ENCODE measurements at regions not wholly inside any gene's neighbourhood (a gene's known extent, or its start where the extent isn't known, plus 50 kb on each side); places are given as distances from the start of the nearest gene placed in this dataset.
"Not testable (repeated sequence)": the region's sequence is repeated elsewhere in the genome, so short reads cannot be mapped to it uniquely, and the experiment has no call there.

DNA sequence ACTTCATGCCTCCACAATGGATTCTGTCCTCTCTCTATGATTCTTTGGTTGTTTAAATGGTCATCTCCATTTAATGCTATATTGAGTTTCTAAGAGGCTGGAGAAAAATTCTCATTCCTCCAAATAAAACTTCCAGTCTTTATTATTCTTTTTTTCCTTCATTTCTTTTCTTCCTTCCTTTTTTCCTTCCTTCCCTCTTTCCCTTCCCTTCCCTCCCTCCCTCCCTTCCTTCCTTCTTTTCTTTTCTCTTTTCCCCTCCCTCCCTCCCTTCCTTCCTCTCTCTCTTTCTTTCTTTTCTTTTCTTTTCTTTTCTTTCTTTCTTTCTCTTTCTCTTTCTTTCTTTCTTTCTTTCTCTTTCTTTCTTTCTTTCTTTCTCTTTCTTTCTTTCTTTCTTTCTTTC, 386.1 kb upstream of the PROX1 start:
- not testable (repeated sequence) for DNase-seq

DNA sequence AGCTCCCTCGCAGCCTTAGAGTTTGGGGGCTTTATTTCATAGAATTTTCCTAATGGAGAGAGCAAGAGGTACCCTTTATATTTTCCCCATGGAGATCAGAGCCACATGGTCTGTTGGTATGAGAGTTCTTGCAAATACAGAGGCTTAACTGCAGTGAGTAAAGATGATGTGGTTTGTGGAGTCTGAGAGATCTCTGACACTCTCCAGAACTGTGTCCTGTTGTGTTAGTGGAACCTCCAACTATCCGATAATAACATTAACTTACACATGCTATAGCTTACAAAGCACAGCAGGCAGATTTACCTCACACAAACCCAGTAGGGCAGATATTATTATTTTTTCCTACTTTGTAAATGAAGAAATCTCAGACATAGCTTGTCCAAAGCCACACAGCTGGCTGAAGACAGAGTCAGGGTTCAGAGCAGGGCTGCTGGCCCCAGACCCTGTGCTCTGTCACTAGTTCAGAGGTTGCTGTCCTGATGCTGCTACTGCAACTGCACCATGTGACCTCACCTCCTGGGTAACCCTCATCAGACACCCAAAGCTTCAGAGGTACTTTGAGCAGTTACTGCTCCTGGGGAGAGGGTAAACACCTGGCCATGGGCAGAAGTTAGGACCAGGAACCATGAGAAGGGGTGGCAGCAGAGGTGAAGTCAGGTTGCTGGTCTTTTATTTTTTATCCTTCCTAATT, 384.8 kb upstream of the PROX1 start:
- DNase-seq, result no peak

DNA sequence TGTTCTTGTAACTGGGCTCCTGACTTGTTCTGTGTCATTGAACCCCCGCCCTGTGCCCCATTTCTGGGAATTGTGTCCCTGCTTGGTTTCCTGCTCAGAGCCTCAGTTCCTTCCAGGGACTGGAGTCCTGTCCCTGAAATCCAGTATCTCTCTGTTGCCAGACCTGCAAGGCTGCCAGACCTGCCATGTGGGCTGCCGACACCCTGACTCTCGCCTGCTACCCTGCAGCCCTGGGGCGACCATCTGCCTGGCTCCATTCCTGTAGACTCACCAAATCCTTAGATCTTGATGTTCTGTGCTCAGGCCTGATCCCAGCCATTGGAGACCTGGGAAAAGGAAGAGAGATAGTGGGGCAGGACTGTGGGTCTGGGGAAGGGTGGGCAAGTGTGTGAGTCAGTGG, 383.3 kb upstream of the PROX1 start:
- no peak for DNase-seq

DNA sequence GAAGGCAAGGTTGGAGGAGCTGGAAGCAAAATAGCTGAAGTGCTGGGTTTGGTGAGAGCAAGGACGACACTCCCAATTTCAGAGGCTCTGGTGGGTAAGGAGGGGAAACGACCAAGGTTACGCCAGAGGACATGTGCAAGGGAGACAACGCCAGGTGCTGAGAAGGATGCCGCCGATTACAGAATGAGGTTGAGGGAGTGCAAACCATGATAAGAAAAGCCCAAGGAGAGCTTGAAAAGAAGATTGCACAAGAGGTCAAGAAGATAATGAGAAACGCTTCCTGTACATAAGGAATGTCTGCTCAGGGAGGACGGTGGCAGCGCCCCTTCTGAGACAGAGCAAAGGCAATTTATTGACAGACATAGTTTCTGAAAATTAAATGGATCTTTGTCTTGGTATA, 382.0 kb upstream of the PROX1 start:
- no peak for DNase-seq

DNA sequence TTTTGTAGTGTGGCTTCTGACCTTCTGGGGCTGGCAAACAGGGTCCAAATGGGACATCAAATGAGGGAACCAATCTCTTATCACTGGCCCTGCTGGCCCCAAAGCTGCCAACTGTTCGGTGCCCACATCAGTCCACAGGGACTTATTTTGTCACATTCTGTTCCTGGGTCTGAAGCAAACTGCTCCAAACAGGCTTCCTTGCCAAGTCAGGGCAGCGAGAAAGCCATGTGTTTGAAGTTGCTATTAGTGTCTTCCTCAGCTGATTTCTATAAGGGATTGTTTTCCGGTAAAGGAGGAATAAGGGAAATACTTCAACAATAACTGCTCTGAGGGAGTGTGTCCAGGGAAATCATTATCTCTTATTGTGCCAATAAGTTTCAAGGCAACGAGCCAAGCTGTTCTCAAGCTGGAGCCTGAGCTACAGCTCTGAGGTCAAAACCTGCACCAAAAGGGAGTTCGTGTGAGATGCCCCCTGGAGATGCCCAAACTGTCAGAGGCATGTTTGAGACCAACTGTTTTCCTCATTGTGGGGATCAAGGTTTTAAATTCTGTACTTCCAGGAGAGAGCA, 381.4 kb upstream of the PROX1 start:
- DNase-seq, result no peak

DNA sequence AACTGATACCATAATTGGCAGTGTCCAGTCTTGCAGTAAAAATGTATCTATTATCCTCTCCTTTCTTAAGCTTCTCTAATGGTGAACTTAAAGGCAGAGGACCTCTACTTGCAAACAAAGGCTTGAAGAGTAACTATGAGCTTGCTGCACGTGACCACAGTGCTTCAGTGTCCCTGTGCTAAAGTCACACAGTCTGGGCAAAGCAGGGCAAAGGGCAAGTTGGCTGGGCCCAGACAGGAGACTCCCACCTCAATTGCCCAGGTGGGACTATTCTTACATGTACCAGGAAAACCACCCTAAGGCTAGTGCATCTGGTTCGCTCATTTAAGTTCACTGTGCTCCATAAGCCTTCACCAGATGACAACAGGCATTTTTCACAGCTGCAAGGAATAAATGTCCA, 374.2 kb upstream of the PROX1 start:
- no peak for DNase-seq

DNA sequence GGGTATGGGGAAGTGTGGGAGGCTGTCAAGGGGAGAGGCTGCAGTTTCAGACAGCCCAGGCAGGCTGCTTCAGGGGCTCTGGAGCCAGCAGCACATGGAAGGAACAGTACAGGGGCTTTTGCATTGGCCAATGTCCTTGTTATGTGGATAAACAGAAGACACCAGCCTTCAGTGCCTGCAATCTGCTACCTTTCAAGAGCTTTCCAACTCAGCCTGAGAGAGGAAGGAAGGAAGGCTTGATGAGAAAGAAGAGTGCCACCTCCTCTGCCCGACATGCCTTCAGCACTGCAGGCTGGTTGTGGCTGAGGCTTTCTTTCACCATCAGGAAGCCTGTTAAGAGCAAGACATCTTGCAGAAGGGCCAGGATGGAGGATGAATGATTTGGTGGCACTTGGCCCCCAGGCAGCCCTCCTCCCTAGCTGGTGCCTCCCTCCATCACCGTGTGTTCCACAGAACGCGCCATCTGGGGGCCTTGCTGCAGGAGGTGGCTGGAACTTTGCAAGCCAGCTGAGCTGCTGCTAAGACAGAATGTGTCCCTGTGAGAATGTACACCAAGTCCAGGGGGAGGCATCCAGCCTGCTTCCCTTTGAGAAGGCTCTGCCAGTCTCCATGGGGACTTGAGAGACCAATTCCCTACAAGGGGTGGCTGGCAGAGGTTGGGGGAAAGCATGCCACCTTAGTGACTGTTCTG, 372.4 kb upstream of the PROX1 start:
- DNase-seq, result no peak

DNA sequence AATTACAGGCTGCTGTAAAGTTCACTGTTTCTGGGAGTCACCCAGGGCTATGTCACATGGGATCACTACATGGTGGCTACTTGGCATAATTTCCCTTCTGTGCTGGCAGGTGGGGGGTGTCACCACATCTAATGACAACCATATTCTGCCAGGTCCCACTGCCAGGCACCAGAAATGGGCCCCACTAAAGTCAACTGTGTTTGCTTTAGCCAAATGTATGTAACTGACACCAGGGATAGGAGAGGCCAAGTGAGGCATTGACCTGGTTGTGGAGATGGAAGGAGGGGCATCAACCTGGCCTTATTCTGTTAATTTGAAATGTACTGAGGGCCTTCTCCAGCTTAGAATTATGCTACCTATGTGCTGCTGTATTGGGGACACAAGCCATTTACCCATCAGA, 370.6 kb upstream of the PROX1 start:
- DNase-seq, result no peak

DNA sequence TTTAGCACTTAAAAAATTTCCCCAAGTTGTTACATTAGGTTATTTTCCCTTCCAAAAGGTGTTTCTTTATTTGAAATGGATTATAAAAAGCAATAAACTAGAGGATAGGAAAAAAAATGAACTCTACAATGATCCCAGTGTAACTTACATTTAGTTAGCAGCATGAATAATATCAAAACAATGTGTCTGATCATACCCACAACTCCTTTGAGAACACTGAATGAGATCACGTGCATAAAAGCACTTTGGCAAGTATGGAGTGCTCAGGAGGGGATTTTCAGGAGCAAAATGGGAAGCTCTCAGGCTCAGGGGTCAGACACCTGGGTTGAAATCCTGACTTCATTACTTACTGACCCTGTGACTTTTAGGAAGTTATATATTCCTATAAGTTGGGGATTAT, 369.7 kb upstream of the PROX1 start:
- no peak for DNase-seq

DNA sequence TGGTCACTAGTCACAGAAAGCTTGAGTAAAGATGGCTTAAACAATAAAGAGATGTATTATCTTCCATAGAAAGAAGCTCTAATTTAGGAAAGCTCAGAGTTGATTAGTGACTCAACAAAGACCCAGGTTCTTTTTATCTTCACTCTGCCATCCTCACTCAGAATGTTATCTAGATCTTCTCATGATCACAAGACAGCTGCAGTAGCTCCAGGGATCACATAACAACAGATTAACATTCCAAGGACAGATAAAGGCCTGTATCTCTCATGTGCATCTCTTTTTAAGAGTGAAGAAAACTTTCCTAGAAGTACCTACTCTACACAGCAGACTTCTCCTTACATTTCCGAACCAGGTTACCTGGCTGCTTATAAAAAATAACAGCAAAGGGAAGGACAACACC, 368.7 kb upstream of the PROX1 start:
- no peak for DNase-seq

DNA sequence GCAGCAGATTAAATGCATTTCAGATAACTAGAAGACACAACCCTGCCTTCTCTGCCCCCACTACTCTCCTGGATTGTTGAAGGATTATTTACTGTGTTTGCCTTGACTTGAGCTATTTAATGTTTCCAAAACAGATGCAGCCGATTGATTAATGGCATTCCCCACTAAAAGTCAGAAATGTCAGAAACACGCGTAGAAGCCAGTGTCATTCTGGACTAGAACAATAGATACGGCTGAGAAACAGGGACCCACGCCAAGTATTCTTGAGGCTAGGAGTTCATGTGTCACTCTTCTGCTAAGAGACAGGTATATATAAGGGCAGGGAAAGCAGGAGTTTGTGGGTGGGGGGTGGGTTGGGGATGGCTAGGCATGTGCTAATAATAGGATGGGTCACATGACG, 366.7 kb upstream of the PROX1 start:
- DNase-seq, result no peak

DNA sequence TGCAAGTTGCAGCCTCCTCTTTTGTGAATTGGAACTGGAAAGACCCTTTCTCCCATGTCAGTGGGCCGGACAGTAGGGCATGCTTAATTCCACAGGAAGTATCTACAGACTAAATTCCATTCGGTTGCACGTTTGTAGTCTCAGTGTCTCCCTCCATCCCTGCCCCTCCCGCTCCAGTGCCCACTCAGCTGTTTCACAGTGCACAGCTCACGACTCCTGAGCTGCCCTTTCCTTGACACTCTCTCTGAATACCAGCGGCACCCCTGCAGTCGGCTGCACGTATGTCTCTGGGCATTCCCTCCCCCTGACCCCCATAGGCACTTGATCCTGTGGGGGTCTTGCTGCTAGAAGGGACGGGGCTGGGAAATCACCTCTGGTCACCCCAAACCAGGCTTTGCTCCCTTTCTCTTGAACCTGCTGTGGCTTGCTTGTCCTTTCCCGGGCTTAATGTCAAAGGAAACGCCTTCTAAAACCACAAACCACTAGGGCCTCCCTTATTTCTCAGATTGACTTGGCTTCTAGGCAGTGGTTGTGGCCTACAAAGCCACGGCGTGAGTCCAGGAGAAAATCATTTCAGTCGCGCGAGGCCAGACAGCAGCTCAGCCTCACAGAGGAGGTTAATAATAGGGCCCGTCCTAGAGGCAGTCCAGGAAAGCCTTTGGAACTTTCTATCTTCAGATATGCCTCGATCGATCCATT, 365.3 kb upstream of the PROX1 start:
- no peak for DNase-seq

DNA sequence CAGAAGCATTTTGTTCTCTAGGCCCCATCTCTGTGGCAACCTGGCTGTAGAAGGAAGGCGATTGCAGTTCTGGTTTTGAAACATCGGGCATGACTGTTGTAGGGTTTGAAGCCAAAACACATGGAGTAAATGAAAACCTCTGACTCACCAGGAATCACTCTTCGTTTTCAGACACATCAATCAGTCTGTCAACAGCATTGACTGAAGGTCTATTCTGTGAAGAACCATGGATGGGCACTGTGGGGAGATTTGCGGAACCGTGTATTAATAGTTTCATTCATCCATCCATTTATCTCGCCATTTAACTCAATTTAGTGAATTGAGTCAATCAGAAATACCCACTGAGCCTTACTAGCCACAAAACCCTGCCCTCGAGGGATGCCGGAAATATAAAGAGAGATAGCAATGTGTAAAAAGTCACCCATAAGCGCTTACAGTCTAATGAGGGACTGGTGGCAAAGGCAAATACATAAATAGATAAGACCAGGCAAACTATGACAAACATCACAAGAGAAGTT, 364.6 kb upstream of the PROX1 start:
- DNase-seq, result no peak

DNA sequence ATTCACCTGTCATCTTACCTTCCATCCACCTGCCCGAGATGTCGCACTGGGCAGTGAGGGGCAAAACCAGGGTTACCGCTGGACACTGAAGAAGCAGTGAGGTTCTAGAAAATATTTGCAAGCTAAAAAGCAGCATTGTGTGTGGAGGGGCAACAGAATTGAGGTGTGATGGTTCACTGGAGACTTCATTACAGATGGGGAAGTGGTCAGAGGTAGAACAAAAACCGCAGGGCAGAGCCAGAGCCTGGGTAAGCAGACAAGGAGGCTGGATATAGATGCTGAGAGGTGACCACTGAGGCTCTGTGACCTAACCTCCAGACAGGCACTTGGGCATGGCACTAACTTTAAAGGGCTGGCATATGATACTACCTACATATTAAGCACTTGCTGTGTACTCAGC, 363.9 kb upstream of the PROX1 start:
- DNase-seq, result no peak

DNA sequence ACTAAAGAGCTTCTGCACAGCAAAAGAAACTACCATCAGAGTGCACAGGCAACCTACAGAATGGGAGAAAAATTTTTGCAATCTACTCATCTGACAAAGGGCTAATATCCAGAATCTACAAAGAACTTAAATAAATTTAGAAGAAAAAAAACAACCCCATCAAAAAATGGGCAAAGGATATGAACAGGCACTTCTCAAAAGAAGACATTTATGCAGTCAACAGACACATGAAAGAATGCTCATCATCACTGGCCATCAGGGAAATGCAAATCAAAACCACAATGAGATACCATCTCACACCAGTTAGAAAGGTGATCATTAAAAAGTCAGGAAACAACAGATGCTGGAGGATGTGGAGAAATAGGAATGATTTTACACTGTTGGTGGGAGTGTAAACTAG, 351.0 kb upstream of the PROX1 start:
- not testable (repeated sequence) for DNase-seq

DNA sequence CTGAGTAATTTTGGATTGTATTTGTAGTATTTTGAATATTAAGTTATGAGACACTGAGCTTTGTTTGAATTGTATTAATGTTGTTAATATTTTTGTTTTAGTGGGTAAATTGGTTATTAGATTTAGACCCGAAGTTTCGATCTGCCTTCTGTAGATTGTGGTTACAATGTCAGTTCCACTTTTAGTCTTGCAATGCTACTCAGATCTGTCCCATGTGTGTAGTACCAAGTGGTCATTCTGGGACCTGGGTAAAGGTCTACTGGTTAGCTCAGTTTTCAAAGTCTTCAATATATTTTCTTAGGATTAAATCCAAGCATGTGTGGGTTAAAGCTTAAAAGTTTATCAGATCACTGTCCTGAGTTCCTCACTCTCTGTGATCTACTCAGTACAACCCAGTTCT, 346.5 kb upstream of the PROX1 start:
- DNase-seq, result no peak

DNA sequence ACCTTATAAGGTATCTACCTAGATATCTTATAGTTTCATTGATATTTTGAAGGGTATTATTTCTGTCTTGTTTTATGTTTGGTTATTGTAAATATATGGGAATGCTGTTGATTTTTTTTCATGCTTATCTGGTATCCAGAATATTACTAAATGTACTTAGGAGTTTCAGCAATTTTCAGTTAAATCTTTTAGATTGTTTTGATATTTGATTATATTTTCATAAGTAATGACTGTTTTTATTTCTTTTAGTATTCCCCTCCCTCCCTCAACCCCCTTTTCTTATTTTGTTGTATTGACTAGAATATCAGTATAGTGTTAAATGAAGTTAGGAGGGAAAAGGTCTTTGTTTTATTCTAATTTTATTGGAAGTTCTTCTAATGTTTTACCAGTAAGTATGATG, 344.4 kb upstream of the PROX1 start:
- DNase-seq, result no peak

DNA sequence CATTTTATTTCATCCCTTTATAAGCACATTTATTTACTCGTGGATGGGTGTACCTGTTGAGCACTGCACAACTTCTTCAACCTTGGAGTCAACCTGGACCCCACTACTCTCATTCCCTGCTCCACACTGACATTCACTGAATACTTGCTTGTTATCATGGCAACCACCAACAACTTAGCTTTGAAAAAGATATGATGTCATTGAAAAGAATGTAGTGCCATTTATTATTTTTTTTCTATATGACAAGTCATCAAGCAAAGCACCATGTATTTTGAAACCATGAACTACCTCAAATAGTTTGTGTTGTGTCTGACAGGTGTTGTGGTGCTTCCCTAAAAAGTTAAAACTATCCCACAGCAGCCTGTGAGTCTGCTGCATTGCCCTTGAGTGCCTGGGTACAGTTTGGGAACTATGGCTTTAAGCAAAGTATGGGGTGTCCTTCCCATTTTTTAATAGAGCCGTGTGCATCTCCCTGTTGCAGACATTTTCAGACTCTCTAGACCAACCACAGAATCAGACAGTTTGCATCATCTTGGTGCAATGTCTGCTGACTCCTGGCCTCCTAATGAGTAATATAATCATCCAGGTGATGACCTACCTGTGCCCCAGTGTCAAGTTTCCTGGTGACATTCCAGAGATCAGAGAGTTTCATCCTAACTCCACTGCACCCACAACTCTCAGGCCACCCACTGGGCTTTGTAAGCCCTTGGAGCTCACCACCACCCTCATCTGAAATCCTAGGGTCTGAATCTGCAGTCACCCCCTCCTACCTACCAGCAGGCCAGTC, 339.7 kb upstream of the PROX1 start:
- DNase-seq, result no peak

DNA sequence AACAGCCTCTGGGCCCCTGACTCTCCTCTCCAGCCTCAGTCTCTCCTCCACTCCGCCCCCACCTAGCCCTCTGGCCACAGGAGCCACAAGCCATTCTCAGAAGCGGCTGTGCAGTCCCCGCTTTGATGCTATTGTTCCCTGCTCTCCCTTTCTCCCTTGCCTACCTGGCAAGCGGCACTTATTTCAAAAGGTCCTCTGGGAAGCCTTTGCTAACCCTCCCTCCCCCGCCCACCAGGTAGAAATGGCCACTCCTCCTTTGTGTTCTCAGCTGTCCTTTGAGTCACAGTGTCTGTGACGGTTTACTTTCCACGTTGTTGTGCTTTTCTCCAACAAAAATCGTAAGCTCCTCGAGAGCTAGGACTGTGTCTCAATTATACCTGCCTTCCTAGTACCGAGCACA, 338.4 kb upstream of the PROX1 start:
- DNase-seq, result no peak

DNA sequence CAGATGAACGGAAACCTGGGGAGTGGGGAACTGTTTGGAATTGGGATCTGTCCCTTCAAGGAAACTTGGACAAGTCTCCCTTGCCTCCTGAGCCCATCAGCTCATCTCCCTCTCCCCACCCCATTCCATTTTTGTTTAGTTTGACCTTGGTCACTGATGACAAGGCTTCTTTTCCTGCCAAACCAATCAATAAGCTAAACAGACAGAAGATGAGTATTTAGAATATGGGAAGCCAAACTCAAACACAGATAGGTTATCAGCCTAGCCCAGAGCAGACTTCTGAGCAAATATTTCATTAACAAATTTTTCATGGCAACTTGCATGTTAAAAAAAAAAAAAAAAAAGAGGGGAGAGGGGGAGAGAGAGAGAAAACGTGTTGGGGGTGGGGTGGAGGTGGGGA, 337.2 kb upstream of the PROX1 start:
- no peak for DNase-seq

DNA sequence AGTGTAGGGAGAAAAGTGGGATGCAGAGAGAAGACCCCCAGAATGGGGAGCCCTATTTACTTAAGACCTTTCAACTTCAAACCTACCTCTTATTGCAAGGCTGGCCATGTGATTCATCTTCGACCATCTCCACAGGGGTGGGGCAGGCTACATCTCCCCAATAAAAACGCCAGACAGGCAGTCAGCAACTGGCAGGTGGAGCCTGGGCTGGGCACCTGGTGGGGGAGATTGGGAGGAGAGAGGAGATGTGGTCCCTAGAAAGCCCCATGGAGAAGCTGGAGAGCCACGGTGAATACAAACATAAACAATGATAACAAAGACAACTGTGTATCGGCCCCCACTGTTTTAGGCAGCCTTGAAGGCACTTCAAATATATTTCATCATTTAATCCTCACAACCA, 336.7 kb upstream of the PROX1 start:
- no peak for DNase-seq

DNA sequence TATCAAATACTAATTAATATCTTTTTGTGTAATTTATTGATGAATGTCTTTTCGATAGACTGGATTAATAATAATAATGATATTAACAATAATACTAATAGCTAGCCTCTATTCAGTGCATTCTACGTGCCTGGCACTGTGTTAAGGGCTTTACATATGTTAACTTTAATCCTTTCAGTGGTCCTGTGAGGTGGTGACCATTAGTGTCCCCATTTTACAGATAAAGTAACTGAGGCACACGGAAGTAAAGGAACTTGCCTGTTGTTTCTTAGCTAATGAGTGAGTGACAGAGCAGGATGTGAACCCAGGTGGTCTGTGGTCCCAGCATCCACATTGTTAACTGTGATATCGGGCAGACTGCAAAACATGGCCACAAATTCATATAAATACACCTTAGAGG, 335.7 kb upstream of the PROX1 start:
- no peak for DNase-seq

DNA sequence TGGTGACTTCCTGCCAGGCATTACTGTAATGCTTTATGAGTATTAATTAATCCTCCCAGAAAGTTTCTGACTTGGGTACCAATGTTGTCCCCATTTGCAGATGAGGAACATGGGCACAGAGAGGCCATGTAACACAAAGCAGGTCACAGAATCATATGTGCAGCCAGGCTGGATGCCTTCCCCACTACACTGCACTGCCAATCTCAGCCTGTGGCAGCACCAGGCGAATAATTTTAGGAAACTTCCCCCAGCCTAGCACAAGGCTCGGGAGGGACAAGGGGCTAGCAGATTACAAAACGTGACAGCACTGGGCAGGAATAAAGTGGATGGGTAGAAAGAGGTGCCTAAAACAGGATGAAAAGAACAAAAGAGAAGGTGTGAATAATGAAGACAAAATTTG, 331.7 kb upstream of the PROX1 start:
- DNase-seq, result no peak

All from GDM1 (cell line).